ENCODE measurements at regions not wholly inside any gene's neighbourhood (a gene's known extent, or its start where the extent isn't known, plus 50 kb on each side); places are given as distances from the start of the nearest gene placed in this dataset.

DNA sequence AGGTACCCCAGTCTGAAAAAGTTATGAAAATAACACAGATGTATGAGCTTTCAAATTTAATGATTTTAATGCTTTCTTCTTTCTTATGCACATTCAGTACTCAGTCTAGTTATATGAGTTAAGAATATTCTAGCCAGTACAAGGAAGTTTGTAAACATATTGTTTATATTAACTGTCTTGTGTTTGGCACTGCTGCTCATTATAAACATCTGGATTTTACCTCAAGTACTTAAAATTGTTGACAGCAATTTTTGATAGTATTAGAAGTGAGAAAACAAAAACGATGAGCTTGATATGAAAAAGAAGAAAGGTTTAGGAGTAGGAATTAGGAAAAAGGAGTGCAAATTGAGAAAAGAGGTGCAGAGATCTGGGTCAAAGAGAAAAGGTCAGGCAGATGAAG, 293.3 kb downstream of the C3orf38 start:
- TF ChIP-seq, protein P1, sequence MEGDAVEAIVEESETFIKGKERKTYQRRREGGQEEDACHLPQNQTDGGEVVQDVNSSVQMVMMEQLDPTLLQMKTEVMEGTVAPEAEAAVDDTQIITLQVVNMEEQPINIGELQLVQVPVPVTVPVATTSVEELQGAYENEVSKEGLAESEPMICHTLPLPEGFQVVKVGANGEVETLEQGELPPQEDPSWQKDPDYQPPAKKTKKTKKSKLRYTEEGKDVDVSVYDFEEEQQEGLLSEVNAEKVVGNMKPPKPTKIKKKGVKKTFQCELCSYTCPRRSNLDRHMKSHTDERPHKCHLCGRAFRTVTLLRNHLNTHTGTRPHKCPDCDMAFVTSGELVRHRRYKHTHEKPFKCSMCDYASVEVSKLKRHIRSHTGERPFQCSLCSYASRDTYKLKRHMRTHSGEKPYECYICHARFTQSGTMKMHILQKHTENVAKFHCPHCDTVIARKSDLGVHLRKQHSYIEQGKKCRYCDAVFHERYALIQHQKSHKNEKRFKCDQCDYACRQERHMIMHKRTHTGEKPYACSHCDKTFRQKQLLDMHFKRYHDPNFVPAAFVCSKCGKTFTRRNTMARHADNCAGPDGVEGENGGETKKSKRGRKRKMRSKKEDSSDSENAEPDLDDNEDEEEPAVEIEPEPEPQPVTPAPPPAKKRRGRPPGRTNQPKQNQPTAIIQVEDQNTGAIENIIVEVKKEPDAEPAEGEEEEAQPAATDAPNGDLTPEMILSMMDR (IDR thresholded peaks at IDR 0.05), result no peak
- TF ChIP-seq POLR2AphosphoS5 (IDR thresholded peaks at IDR 0.05), result no peak

Measured in upper lobe of left lung (tissue), 4 donors.